HG03432 (cell line): ENCODE measurements at regions not wholly inside any gene's neighbourhood (a gene's known extent, or its start where the extent isn't known, plus 50 kb on each side); places are given as distances from the start of the nearest gene placed in this dataset.
A peak's percentile ranks its signal among the peaks of the same experiment; 100 is the strongest.

Source experiments
- ATAC-seq: cut with Tn5 transposase; IDR thresholded peaks from one replicate; pipeline ENCODE4 v1.9.1; 2021; ENCODE audit warnings: mild to moderate bottlenecking, moderate library complexity; ENCODE audit not compliant: unreplicated experiment

DNA sequence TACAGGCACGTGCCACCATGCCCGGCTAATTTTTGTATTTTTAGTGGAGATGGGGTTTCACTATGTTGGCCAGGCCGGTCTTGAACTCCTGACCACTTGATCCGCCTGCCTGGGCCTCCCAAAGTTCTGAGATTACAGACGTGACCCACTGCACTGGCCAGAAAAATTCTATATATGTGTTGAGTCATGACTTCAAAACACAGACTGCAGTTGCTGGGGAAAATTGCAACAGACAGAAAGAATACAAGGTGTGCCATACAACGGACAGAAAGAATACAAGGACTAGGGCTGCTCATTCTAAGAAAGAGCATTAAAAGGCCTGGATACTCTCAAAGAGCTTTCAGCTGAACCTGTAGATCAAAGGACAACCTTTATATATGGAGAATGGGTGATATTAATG, 109.6 kb upstream of the ACSL4 start:
- ATAC-seq = no peak

GRCh38 chrX:109843963-109844751, 111.1 kb upstream of the ACSL4 start:
- ATAC-seq = peak; percentile 50

GRCh38 chrX:109844986-109845385, 111.9 kb upstream of the ACSL4 start:
- no peak for ATAC-seq

DNA sequence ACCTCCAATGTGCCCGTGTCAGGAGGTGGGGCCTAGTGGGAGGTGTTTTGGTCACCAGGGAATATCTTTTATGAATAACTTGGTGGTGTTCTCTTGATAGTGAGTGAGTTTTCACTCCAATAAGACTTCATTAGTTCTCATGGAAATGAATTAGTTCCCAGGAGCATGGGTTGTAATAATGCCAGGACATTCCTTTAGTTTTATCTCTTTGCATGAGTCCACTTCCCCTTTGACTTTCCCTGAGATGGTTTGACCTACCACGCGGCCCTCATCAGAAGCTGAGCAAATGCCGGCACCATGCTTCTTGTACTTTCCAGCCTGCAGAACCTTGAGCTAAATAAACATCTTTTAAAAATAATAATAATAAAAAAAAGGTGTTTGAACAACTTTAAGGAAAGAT, 112.9 kb upstream of the ACSL4 start:
- no peak for ATAC-seq

- ATAC-seq = no peak
These were observed 114.5 kb upstream of the ACSL4 start for GRCh38 chrX:109847257-109848187.

GRCh38 chrX:109848461-109849050, 115.5 kb upstream of the ACSL4 start:
- peak; percentile 88 for ATAC-seq

DNA sequence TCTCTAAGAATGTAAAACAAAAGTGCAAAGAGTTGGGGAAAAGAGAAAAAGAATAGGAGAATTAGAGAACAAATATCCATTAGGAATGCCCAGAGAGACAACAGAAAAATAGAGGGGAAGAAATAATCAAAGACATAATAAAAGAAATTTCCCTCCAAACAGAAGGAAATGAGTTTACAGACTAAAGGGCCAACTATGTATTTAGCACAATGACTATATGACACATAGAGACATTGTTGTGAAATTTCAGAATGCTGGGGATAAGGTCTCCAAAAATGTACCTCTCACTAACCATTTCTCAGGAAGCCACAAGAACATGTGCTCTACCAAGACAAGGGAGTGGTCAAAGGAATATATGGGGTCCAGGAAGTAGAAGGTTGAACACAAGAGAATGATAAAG, 121.0 kb upstream of the ACSL4 start:
- no peak for ATAC-seq

GRCh38 chrX:109855501-109855900, 122.4 kb upstream of the ACSL4 start:
- peak; percentile 61 for ATAC-seq

- ATAC-seq = no peak
These were observed 123.9 kb upstream of the ACSL4 start for GRCh38 chrX:109856974-109857373.

DNA sequence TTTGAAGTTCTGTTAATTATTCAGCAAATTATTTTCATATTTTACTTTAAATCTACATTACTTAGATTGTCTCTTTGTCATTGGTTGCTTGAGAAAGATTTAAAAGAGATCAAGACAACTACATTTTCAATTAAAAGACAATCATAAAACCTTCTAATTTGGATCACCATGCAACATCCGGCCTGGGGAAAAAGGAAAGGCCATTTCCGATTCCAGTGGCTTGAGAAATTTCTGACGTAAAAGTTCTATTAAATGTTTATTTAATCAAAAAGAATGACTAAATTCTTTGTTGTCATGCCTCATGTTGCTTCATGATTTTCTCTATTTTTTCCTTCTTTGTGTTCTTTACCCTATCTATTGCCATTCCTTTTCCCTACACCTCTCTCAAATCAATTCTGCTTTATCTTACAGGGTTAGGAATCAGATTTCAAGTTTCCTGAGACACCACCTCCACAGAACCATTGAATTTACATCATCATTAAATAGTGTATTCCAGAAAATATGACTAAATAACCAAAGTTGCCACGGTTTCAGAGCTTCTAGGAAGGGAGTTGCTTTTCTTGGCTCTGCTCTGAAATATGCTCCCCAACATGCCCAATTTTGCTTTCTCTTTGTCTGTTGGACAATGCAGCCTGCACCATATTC, 124.6 kb upstream of the ACSL4 start:
- no peak for ATAC-seq

DNA sequence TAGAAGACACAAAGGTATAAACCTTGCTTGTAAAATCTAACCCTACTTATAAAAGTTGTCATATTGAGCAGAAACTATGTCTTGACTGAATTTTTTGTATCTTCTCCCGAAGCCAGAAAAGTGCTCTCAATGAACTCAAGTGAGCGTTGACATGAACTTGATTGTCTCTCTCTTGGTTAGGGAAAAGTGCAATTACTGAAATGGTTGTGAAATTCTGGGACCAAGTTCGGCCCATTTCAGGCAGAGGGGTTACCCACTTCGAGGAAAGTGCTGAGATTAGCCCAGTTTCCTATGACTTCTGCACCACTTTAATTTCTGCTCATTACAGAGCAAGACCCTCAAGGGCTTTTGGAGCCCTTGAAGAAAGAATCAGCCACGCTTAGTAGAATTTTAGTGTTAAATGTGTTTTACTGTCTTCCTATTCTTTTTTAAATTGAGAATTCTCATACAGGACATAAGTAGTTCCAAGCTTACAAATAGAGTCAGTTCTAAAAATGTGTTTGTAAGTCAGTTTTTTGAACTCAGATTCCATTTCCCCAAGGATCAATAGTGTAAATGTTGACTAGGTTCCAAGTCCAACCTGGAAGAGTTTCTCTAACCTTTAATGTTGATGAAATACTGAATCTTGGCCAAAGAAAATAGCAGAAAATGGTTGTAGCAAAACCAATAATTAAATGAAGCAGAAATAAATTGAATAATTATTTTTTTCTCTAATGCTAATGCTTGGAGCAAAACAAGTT, 125.7 kb upstream of the ACSL4 start:
- ATAC-seq = no peak

DNA sequence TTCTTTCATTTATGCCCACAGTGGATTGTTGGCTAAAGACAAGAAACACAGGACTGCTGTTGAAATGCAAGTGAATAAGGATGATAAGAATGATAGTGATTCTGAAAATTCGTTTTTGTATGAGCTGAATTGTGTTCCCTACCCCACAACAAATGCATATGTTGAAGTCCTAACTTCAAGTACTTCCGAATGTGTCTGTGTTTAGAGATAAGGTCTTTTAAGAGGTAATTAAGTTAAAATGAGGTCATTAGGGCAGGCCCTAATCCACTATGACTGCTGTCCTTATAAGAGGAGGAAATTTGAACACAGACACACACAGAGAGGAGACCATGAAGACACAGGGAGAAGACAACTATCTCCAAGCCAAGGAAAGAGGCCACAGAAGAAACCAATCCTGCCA, 126.6 kb upstream of the ACSL4 start:
- ATAC-seq = no peak

DNA sequence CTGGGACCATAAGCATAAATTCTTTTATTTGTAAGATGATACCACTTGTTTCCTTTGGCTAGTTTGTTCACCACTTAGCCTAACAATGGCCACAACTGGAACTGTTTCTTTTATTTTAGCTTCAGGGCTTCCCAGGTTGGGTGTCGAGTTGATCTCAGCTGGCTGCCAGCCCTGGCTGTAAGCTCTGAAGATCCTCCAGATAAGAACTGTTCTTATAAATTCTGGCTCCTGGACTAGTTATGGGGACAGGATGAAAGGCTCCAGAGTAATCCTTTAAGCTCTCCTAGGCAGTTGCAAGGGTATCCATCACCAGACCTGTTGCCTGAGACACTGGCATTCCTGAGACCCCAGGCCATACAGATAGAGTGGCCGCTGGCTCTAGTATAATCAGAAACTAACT, 129.4 kb upstream of the ACSL4 start:
- ATAC-seq = no peak

DNA sequence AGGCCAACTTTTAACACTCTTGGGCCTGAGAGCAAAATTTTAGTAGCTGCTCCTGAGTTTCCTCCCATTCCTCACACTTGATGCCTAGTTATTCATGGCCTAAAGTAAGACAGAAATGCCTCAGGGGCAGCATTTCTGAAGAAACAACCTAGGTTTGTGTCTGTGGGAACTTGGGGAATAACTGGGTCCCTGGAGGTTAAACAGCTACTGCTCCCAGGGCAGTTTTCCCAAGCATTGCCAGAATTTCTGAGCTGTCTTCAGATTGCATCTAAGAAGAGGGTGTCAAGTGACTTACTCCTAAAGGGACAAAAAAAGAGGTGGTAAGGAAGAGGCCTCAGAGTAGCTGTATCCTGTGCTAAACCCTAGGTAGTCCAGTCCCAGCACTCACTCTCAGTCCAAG, 130.8 kb upstream of the ACSL4 start:
- ATAC-seq = no peak

GRCh38 chrX:109871121-109871888, 131.6 kb upstream of the TMEM164 start:
- ATAC-seq = no peak

- no peak for ATAC-seq
These were observed 130.7 kb upstream of the TMEM164 start for GRCh38 chrX:109872021-109872732.

GRCh38 chrX:109873574-109873973, 129.3 kb upstream of the TMEM164 start:
- no peak for ATAC-seq

GRCh38 chrX:109873983-109874382, 128.9 kb upstream of the TMEM164 start:
- ATAC-seq = no peak

DNA sequence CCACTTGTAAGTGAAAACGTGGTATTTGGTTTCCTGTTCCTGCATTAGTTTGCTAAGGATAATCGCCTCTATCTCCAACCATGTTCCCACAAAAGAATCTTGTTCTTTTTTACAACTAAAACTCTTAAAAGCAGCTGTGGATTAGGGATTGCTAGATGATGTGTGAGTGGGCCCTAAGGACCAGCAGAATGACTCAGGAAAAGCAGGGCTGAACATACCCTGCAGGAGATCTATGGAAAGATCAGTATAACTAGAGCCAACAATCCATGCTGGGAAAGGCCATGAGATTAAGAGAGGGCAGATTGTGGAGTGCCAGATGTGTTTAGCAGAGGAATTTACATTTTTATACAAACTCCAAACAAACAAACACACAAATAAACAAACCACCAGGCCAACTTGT, 128.4 kb upstream of the TMEM164 start:
- ATAC-seq = no peak
